ENCODE measurements at regions not wholly inside any gene's neighbourhood (a gene's known extent, or its start where the extent isn't known, plus 50 kb on each side); places are given as distances from the start of the nearest gene placed in this dataset.
"Not testable (repeated sequence)": the region's sequence is repeated elsewhere in the genome, so short reads cannot be mapped to it uniquely, and the experiment has no call there.

GRCh38 chr3:106440672-106441071, 571.9 kb upstream of the CBLB start:
- Histone ChIP-seq H3K9ac (ENCODE audit: low read length) (no peak overlapping the region), H3K4me2 (ENCODE audit: low read length) (no peak overlapping the region), H3K9me3 (ENCODE audit: insufficient read depth, low read length) (no peaks in the 10 kb centered on the region), H3K27ac (ENCODE audit: low read length) (no peak overlapping the region), H3K27me3 (ENCODE audit: low read depth, low read length) (no peaks in the 10 kb centered on the region), H3K79me2 (ENCODE audit: low read length) (no peaks in the 10 kb centered on the region), H3K4me3 (ENCODE audit: low read length) (no peak overlapping the region), H2AFZ (ENCODE audit: low read depth, low read length) (no peak overlapping the region), H3K36me3 (replicated peaks; ENCODE audit: low read depth, low read length) (no peaks in the 10 kb centered on the region), H4K20me1 (ENCODE audit: insufficient read depth, low read length) (no peaks in the 10 kb centered on the region), H3K4me1 (ENCODE audit: low read length) (no peaks in the 10 kb centered on the region)
- TF ChIP-seq CTCF (IDR thresholded peaks at IDR 0.05; ENCODE audit: low read depth, low read length) (no peak), EZH2phosphoT487 (IDR thresholded peaks at IDR 0.05; ENCODE audit: low read depth) (no peak)

GRCh38 chr3:106446271-106446670, 577.5 kb upstream of the CBLB start:
- Histone ChIP-seq H4K20me1 (ENCODE audit: insufficient read depth, low read length) (no peaks in the 10 kb centered on the region), H3K36me3 (replicated peaks; ENCODE audit: low read depth, low read length) (no peaks in the 10 kb centered on the region), H3K27me3 (ENCODE audit: low read depth, low read length) (no peaks in the 10 kb centered on the region), H3K4me3 (ENCODE audit: low read length) (no peak overlapping the region), H3K9ac (ENCODE audit: low read length) (no peak overlapping the region), H3K9me3 (ENCODE audit: insufficient read depth, low read length) (no peaks in the 10 kb centered on the region), H2AFZ (ENCODE audit: low read depth, low read length) (no peak overlapping the region), H3K79me2 (ENCODE audit: low read length) (no peaks in the 10 kb centered on the region), H3K27ac (ENCODE audit: low read length) (no peak overlapping the region), H3K4me1 (ENCODE audit: low read length) (no peaks in the 10 kb centered on the region), H3K4me2 (ENCODE audit: low read length) (no peak overlapping the region)
- TF ChIP-seq EZH2phosphoT487 (IDR thresholded peaks at IDR 0.05; ENCODE audit: low read depth) (no peak), CTCF (IDR thresholded peaks at IDR 0.05; ENCODE audit: low read depth, low read length) (no peak)

- Histone ChIP-seq H2AFZ (ENCODE audit: low read depth, low read length) (no peak overlapping the region), H3K27ac (ENCODE audit: low read length) (no peak overlapping the region), H3K4me3 (ENCODE audit: low read length) (no peak overlapping the region), H3K9ac (ENCODE audit: low read length) (no peak overlapping the region), H3K9me3 (ENCODE audit: insufficient read depth, low read length) (no peaks in the 10 kb centered on the region), H3K4me1 (ENCODE audit: low read length) (no peaks in the 10 kb centered on the region), H4K20me1 (ENCODE audit: insufficient read depth, low read length) (no peaks in the 10 kb centered on the region), H3K36me3 (replicated peaks; ENCODE audit: low read depth, low read length) (no peaks in the 10 kb centered on the region), H3K27me3 (ENCODE audit: low read depth, low read length) (no peaks in the 10 kb centered on the region), H3K79me2 (ENCODE audit: low read length) (no peaks in the 10 kb centered on the region), H3K4me2 (ENCODE audit: low read length) (no peak overlapping the region)
- TF ChIP-seq EZH2phosphoT487 (IDR thresholded peaks at IDR 0.05; ENCODE audit: low read depth) = no peak
- no peak for TF ChIP-seq CTCF (IDR thresholded peaks at IDR 0.05; ENCODE audit: low read depth, low read length)
Measured at GRCh38 chr3:106447723-106448301, 579.0 kb upstream of the CBLB start.

GRCh38 chr3:106448372-106448966, 579.7 kb upstream of the CBLB start:
- H3K4me3 ChIP-seq (ENCODE audit: low read length); H3K27ac ChIP-seq (ENCODE audit: low read length); H2AFZ ChIP-seq (ENCODE audit: low read depth, low read length); H3K4me2 ChIP-seq (ENCODE audit: low read length); H3K27me3 ChIP-seq (ENCODE audit: low read depth, low read length); H3K9ac ChIP-seq (ENCODE audit: low read length); H3K4me1 ChIP-seq (ENCODE audit: low read length); H3K36me3 ChIP-seq (replicated peaks; ENCODE audit: low read depth, low read length); H3K79me2 ChIP-seq (ENCODE audit: low read length); H3K9me3 ChIP-seq (ENCODE audit: insufficient read depth, low read length); H4K20me1 ChIP-seq (ENCODE audit: insufficient read depth, low read length): not testable (repeated sequence)
